ENCODE measurements at regions not wholly inside any gene's neighbourhood (a gene's known extent, or its start where the extent isn't known, plus 50 kb on each side); places are given as distances from the start of the nearest gene placed in this dataset.
"Not testable (repeated sequence)": the region's sequence is repeated elsewhere in the genome, so short reads cannot be mapped to it uniquely, and the experiment has no call there.

DNA sequence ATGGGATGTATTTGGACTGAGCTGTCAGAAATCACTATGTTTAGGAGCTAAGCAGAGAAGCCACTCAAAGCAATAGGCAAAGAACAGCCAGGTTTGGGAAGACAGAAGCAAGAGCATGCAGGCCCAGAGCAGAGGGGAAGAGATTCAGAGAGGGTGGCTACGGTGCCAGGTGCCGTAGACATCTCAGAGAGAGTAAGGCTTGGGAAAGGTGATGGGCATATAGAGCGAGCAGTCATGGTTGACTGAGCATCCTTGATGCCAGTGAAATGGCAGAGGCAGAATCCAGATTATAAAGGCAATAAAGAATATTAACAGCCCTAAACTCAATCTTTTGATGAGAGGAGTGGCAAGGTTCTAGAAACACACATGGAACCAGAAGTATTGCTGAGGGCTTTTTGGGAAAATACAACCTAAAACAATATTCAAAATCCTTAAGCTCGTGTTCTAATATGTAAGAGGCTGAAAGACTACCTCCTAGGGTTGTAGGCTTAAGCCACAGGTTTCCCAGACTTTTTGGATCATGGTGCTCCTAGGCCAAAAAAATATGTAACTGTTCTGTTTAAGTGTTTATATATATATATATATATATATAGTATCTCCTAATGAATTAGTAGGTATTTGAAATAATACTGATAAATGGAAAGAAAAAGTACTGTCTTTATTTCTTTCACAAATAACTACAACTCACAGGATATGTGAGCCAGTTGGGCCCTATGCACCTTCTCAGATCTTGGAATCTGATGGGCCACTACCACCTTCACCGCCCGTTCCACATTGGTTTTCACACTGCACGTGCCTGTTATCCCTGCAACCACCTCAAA is 113.3 kb downstream of the MYCN start:
- no peak for DNase-seq (ENCODE audit: low spot score)

DNA sequence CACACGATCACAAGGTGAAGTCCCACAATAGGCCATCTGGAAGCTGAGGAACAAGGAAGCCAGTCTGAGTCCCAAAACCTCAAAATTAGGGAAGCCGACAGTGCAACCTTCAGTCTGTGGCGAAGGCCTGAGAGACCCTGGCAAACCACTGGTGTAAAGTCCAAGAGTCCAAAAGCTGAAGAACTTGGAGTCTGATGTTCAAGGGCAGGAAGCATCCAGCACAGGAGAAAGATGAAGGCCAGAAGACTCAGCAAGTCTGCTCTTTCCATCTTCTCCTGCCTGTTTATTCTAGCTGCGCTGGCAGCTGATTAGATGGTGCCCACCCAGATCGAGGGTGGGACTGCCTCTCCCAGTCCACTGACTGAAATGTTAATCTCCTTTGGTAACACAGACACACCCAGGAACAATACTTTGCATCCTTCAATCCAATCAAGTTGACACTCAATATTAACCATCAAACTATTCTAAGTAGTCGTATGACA is 112.3 kb downstream of the MYCN start:
- not testable (repeated sequence) for DNase-seq (ENCODE audit: low spot score)

DNA sequence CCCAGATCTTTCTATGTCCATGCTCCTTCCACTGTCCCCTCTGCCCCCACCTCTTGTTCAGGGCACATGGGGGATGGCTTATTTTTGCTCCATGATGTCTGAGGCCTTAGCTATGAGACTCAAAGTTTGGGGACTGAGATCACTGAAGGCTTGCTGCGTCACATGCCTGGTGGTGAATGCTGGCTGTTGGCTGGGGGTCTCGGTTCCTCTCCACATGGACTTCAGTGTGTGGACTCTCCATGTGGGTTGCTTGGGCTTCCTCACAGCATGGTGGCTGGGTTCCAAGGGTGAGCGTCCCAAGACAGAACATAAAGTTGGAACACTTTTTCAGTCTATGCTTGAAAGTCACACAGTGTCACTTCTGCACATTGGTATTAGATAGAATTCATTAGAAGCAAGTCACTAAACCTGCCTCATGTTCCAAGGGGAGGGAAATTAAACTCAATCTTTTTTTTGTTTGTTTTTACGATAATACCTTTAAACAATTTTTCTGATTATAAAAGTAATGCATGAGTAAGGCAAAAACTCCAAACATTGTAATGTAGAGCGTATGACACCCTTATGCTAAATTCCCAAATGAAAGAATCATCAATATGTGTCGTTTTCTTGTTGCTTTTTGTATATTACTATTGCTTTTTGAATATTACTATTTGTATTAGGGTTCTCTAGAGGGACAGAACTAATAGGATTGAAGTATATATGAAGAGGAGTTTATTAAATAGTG is 111.7 kb downstream of the MYCN start:
- no peak for DNase-seq (ENCODE audit: low spot score)

DNA sequence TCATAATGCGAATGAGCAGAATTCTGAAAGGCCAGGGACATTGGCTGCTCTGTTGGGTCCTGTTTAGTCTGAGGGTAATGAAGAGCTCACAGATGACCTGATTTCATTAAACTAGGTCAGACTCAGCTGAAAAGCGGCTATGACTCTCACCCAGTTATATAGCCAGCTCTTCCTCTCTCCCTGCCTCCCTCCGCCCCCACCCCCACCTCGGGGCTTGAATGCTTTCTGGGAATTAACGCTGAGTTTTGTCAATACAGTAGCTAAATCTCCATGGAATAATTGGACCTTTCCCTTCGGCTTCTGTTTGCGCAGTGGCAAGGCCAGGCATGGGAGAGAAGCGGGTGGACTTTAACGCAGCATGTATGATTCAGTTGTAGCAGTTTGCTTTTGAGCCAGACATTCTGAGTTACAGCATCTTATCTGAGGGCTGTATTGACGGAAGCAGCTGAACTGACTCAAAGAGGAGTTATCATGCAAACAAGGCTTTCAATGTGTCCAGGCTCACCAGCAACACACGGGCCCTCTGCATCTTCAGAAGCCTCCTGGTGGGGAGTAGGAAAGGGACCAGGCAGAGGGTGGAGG is 110.6 kb downstream of the MYCN start:
- DNase-seq (ENCODE audit: low spot score) = no peak

DNA sequence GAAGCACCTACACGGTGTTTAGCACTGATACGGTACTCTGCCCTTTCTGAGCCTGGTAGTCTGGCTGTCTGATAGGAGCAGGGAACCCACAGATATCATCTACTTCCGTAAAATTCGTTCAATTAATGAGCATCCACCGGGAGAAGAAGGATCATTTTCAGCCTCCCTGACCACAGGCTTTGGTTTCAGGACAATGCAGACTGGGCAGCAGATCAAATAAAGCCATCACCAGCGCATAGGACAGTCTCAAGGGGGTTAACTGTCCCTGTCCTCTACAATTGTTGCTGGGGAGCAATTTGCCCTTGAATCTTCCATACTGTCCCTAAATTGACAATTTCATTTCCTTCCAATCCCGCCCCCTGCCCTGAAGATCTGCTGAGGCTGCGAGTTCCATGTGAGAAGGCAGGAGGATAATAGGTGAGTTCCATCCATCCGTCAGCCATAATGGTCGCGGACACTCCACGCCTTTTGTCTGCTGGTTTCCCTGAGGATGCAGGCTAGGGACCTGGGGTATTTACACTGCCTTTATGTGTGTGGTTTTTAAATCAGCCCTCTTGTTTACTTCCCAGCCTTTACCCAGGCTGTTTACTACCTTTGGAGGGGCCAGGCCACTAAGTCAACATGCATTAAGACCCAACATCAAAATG is 110.0 kb downstream of the MYCN start:
- DNase-seq (ENCODE audit: low spot score) = no peak

DNA sequence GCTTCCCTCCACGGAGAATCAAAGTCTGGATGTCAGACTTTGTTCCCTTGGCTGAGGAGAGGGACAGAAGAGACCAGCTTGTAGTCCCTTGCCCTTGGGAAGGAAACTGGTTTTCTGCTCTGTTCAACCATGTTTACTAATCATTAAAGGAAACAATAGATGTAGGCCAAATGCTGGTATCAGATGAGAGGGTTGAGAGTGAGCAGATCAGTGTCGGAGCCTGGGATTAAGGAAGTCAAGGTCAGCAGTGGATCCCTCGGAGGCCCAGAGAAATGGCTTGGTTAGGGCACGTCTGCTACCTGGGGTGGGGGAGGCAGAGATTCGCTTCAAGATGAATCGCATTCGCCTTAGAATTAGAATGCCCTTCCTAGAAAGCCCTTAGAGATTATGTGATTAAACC is 109.1 kb downstream of the MYCN start:
- no peak for DNase-seq (ENCODE audit: low spot score)

DNA sequence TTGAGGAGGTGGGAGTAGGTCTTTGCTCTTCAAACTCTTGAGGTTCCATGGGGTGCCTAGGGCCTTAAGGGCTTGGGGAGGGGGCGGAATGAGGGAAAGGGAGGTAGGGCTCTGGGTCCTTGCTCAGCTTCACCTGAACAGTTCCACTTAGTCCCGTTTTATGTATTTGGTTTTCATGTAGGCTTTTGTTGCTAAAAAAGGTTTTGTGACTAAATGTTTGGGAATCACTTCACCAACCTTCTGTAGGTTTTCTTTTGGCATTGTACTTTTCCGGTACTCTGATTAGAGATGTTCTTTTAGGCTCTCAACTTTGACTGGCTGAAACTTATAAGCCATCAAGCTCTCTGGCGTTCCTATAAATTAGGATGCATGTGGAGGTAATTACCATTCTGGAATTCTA is 108.1 kb downstream of the MYCN start:
- no peak for DNase-seq (ENCODE audit: low spot score)

DNA sequence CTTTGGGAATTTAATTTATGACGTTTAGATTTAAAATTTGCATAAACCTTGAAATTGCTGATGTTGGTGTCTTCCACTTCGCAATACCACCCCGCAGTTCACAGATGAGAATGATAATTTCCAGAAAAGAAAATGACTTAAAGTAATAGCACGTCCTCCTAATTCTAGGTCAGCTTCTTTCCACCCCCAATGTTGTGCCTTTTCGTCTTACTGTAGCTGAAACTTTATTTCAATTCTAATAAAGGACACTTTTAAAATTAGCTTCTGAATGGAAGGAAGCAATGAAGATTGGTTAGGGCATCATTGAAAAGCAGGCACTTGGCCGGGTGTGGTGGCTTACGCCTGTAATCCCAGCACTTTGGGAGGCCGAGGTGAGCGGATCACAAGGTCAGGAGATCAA is 107.4 kb downstream of the MYCN start:
- DNase-seq (ENCODE audit: low spot score) = no peak

DNA sequence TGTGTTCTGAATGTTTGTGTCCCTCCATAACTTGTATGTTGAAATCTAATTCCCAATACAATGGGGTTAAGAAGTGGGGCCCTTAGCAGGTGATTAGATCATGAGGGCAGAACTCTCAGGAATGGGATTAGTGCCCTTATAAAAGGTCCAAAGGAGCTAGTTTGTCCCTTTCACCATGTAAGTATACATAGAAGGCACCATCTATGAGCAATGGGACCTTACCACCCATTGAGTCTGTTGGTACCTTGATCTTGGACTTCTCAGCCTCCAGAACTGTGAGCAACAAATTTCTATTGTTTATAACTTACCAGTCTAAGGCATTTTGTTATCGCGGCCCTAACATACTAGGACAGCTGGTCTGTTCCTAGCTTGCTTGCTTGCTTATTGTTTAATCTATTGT is 106.3 kb downstream of the MYCN start:
- DNase-seq (ENCODE audit: low spot score) = no peak

DNA sequence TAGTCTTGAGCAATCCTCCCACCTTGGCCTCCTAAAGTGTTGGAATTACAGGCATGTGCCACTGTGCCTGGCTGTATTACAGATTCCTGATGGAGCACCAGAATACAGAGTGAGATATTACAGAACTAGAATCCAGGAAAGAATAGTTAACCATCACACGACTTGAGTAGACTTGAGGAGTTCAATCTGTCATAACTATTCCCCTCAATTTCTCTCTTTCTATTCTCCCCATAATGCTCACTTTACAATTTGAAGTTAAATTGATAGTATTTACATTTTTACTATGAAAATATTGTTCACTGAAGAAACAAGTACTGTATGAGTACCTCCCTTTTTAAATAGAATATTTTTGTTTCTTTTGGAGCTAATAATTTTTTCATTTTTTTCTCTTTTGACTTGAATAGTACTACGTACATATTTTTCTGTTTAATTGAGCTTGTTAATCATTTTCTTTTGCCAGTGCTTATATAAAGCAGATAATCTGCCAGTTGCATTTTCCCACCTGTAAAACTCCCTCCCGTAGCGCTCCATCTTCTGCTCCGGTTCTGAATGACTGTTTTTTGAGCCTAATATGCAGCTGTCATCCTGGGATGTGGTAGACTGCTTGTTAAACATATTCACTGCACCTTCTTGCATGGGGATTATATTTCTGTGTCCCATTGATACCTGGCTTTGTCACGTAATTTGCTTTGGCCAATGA is 105.5 kb downstream of the MYCN start:
- no peak for DNase-seq (ENCODE audit: low spot score)

DNA sequence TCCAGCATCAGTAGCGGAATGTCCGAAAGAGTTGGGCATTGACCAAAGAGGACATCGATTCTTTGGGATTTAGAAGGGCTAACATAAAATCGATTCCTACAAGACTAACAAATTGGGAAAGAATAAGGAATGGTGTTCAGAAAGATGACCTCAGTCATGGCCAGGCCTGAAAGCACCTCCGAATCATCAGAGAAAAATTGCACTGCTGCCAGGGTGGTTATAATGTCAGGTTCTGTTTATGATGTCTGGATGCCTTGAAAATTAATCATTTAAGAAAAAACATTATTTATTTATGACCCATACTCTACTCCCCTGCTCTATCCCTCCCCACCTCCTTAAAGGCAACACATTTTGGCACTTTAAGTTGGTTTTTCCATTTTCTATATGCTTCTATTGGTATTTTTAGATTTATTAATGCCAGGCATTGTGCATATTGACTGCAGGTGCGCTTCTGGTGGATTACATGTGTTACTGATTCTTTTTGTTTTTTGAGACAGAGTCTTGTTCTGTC is 104.7 kb downstream of the MYCN start:
- no peak for DNase-seq (ENCODE audit: low spot score)

DNA sequence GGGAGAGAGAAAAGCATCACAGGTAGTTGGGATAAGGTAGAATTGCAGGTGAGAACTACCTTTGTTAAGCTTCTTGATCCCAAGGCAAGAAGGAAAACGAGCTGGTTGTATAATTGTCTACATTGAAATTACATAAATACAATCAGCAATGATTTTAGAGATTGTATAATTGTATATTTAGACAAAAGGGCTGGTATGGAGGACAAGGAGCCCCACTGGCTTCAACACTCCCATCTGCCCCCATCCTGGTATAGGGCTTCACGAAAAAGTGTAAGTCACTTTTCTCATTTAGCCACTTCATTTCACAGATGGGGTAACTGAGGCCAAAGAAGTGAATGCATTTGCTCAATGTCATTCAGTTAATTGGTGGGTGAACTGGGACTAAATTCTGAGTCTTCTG is 103.3 kb downstream of the MYCN start:
- DNase-seq (ENCODE audit: low spot score) = no peak

DNA sequence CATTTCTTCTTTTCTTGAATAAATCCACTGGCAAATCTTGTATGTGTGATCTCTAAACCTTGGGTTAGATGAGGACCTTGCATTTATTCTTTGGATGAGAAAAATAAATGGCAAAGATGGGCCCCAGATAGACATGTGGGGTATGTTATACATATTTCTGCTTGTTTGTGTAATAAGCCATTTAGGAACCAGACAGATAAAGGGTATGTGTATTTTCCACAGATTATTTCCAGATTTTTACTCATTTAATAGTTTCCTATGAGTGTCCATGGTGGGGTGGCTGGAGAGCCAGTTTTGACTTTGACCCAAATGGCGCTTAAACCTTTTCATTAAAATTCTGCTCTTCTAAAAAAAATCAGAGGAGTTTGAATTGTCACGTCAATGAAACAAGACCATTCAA is 102.8 kb downstream of the MYCN start:
- DNase-seq (ENCODE audit: low spot score) = no peak

DNA sequence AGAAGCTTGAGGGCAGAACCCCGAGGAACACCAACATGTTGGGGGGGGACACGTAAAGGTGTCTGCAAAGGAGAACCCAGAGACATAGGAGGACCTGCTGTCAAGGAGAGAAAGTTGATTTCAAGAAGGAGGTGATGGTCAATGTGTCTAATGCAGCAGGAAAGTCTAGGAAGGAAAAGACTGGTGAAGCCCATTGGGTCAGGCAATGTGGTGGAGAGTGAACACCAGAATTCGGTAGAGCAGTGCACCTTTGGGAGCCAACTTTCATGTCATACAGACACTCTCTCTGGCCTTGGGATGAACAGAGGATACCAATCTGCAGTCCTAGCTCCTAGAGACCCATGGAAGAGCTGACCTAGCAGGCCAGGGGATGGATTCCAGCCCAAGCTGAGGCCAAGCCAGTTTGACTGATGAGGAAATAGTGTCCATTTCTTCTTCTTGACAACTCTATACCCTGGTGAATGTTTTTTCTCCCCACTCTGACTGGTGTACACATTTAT is 101.9 kb downstream of the MYCN start:
- no peak for DNase-seq (ENCODE audit: low spot score)

DNA sequence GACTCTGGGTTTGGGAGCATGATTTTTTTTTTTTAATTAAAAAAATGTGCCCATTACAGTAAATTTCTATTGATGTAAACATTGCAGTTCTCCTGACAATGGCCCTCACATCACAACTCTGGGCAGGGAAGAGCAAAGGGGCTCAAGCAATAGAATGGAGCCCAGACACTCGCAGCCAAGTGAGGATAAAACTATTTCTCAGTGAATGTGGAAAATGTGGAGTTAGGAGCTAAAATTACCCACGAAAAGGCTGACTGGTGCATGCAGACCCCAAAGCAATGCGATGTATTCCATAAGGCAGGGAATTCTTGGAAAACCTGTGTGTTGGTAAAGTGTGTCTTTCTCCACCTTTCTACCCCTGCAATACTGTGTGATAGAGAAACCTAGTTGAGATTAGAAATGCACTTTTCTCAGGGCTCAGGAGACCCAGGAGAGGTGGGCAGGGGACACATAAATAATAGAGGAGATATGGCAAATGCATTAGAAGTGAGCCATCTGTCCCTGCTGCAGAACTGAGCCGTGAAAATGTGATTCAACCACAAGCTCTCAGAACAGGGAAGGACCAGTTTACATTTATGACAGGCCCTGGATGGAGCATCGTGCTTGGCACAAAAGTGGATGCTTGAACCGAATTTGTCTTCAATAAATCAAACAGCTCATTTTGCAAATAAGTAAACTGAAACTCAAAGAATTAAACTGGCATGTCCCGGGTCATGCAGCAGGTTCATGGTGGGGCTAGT is 100.1 kb downstream of the MYCN start:
- DNase-seq (ENCODE audit: low spot score) = no peak

DNA sequence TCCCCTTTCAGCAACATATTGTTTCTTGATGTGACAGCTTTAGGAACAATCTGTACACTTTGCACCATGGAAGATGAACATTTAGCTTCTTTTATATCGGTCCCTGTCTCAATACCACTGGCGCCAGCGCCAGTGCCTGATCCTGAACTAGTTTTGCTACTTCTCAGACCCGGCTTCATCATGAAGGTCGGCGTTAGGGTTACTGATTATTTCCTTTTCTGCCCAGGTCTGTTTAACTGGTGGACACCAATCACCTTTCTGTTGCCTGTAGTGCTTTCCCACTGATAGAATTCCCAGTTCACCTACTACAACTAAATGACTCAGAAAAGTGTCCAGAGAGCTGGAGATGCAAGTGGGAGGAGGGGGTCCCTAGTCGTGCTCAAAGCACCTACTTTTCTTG is 99.5 kb downstream of the MYCN start:
- DNase-seq (ENCODE audit: low spot score) = no peak

DNA sequence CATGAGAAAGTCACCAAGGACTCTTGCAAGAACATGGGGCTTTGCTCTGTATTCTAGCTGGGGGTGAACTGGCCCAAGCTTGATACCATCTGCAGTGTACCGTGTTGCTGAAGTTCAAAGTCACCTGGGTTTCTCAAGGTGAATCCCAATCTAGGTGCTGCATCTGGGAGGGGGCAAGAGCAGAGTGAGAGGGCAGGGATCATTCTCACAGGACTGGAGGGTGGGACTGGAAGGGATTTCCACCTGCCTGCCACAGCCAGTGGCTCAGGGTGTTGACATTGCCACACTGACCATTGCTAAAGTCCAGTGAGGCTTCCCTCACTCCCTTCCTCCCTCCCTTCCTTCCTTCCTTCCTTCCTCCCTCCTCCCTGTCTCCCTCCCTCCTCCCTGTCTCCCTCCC is 98.7 kb downstream of the MYCN start:
- no peak for DNase-seq (ENCODE audit: low spot score)

DNA sequence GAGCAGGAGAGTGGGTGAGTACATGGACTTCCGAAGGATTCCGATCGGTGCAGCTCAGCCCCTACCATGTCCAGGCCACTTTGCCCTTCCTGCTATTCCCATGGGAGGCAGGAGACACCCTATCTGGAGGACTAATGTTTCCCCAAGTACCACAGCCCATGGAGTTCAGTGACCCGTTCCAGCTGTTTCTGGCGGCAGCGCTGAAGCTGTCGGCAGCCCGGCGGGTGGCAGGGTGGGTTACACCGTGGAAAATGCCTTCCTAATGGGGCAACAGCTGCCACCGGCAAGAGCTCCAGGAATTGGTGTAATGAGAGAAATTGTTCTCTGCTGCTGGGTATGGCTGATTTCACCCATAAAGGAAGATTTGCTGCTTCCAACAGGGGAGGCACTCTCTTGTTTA is 98.3 kb downstream of the MYCN start:
- DNase-seq (ENCODE audit: low spot score) = no peak

DNA sequence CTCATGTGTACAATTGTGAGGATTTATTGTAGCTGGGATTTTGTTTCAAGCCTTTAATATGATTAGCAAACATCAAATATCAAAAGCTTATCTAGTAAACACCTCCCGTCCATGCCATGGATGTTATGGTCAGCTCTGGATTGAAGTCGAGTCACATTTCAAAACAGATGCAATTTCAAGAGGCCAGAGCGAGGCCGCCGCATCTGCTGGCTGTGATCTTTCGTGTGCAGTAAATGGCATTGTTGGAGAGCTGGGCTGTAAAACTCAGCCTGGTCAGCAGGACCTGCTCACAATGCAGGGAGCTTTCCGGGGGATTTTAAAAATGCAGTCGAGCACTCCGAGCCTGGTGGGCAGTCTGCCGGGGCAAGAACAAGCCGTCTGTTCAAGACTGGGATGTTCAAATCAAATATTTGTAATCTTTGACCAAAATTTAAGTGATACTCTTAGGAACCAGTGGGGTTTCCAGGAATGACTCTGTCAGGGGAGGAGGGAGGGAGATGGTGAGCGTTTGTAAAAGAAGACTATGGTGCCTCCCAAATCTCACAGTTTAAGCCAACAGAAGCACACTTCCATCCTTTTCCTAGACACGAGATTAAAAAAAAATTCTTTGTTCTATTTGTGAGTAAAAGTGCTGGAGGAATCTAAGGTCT is 97.6 kb downstream of the MYCN start:
- DNase-seq (ENCODE audit: low spot score) = no peak

DNA sequence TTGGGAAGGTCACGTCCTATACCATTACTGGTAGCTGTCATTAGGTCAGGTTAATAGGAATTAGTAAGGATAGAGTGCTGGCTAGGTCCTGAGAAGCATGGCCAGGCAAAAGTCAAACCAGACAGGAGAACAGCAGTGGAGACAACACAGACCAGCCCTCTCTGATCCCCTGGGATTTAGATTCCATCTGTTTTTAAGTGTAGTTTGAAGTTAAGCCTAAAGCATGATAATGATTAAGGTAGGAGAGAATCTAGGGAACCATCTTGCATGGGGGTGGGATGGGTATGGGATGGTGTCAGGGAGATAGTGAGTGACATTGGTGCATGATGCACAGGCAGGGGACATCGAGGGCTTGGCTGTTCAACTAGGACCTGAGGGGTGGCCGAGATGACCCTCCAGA is 96.6 kb downstream of the MYCN start:
- no peak for DNase-seq (ENCODE audit: low spot score)
